ENCODE measurements at regions not wholly inside any gene's neighbourhood (a gene's known extent, or its start where the extent isn't known, plus 50 kb on each side); places are given as distances from the start of the nearest gene placed in this dataset.

DNA sequence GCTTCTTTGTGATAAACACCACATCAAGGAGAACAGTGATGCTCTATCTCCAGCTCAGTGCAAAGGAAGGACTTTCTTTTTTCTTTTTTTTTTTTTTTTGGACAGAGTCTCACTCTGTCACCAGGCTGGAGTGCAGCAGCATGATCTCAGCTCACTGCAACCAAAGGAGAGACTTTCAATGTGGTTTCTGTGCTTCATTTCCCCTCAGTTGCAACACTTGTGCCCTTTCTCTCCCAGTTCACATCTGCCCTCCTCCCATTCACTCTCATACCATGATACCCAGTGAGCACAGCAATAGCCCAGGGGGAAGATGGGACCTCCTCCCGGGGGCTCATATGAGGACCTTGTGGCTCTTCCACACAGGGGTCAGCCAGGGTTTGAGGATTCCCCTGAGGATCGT, 110.0 kb downstream of the MTRR start:
- WGBS (ENCODE audit: insufficient coverage), result 86% methylated on average over 2 of the region's 2 CpGs
- Histone ChIP-seq H3K4me1 (ENCODE audit: control extremely low read depth in 1 of 4, control insufficient read depth in 4 of 4, insufficient read depth in 4 of 4, low read length in 3 of 4) (no peaks in the 10 kb centered on the region), H3K27me3 (replicated peaks in 2 of 5; ENCODE audit: control insufficient read depth in 4 of 5, insufficient read depth in 5 of 5, low read length in 4 of 5) (no peaks in the 10 kb centered on the region), H3K36me3 (ENCODE audit: control insufficient read depth in 4 of 4, insufficient read depth in 4 of 4, low read length in 3 of 4) (no peaks in the 10 kb centered on the region), H3K9me3 (ENCODE audit: control extremely low read depth in 1 of 5, control insufficient read depth in 4 of 5, insufficient read depth in 2 of 5, low read depth in 1 of 5, low read length in 4 of 5) (no peaks in the 10 kb centered on the region), H3K27ac (ENCODE audit: insufficient read depth in 1 of 2, low read depth in 1 of 2, low read length in 2 of 2, poor library complexity in 1 of 2, severe bottlenecking in 2 of 2) (no peak overlapping the region), H3K4me3 (ENCODE audit: control insufficient read depth in 1 of 7, extremely low read depth in 1 of 7, insufficient read depth in 4 of 7, low read depth in 2 of 7, low read length in 6 of 7) (no peak overlapping the region)
- CTCF ChIA-PET, result no interaction called here
- DNase-seq, result no peak
- POLR2A ChIA-PET, result no interaction called here

DNA sequence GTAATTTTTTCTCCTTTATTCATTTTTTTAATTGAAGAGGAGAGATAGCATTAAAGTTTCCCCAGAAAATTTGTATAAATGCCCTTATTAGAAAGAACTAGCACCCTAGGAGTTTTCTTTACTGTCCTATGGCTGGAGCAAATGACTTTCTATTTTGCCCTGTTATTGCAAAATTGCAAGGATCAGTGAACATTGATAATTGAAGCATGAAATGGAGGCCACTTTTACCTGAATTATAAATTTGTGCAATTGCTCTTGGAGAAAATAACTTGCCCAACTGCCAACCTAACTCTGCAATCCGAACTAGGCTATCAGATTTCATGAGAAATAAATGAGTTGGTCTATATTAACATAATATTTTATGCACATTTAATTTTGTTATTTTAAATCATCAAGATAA, 111.9 kb downstream of the MTRR start:
- ChIA-PET CTCF (no interaction called here), POLR2A (no interaction called here)
- no peaks in the 10 kb centered on the region for H3K4me1 ChIP-seq (ENCODE audit: control extremely low read depth in 1 of 4, control insufficient read depth in 4 of 4, insufficient read depth in 4 of 4, low read length in 3 of 4)
- H3K27ac ChIP-seq (ENCODE audit: insufficient read depth in 1 of 2, low read depth in 1 of 2, low read length in 2 of 2, poor library complexity in 1 of 2, severe bottlenecking in 2 of 2), result no peak overlapping the region
- no peak overlapping the region for H3K4me3 ChIP-seq (ENCODE audit: control insufficient read depth in 1 of 7, extremely low read depth in 1 of 7, insufficient read depth in 4 of 7, low read depth in 2 of 7, low read length in 6 of 7)
- no peaks in the 10 kb centered on the region for H3K27me3 ChIP-seq (replicated peaks in 2 of 5; ENCODE audit: control insufficient read depth in 4 of 5, insufficient read depth in 5 of 5, low read length in 4 of 5)
- no peak for DNase-seq
- no peaks in the 10 kb centered on the region for H3K9me3 ChIP-seq (ENCODE audit: control extremely low read depth in 1 of 5, control insufficient read depth in 4 of 5, insufficient read depth in 2 of 5, low read depth in 1 of 5, low read length in 4 of 5)
- no CpG with 5 or more reads among the region's 1 CpG for WGBS (ENCODE audit: insufficient coverage)
- H3K36me3 ChIP-seq (ENCODE audit: control insufficient read depth in 4 of 4, insufficient read depth in 4 of 4, low read length in 3 of 4), result no peaks in the 10 kb centered on the region

- H3K4me3 ChIP-seq (ENCODE audit: control insufficient read depth in 1 of 7, extremely low read depth in 1 of 7, insufficient read depth in 4 of 7, low read depth in 2 of 7, low read length in 6 of 7), result no peak overlapping the region
- no peaks in the 10 kb centered on the region for H3K4me1 ChIP-seq (ENCODE audit: control extremely low read depth in 1 of 4, control insufficient read depth in 4 of 4, insufficient read depth in 4 of 4, low read length in 3 of 4)
- 95% methylated on average over 14 of the region's 18 CpGs for WGBS (ENCODE audit: insufficient coverage)
- H3K27ac ChIP-seq (ENCODE audit: insufficient read depth in 1 of 2, low read depth in 1 of 2, low read length in 2 of 2, poor library complexity in 1 of 2, severe bottlenecking in 2 of 2), result no peak overlapping the region
- no peaks in the 10 kb centered on the region for H3K9me3 ChIP-seq (ENCODE audit: control extremely low read depth in 1 of 5, control insufficient read depth in 4 of 5, insufficient read depth in 2 of 5, low read depth in 1 of 5, low read length in 4 of 5)
- ChIA-PET POLR2A (no interaction called here), CTCF (no interaction called here)
- no peaks in the 10 kb centered on the region for H3K36me3 ChIP-seq (ENCODE audit: control insufficient read depth in 4 of 4, insufficient read depth in 4 of 4, low read length in 3 of 4)
- no peaks in the 10 kb centered on the region for H3K27me3 ChIP-seq (replicated peaks in 2 of 5; ENCODE audit: control insufficient read depth in 4 of 5, insufficient read depth in 5 of 5, low read length in 4 of 5)
- no peak for DNase-seq
Measured at GRCh38 chr5:7983433-7983832, 114.5 kb downstream of the MTRR start.

GRCh38 chr5:7991125-7991821, 122.3 kb downstream of the MTRR start:
- ChIA-PET CTCF (no interaction called here), POLR2A (no interaction called here)
- H3K4me3 ChIP-seq (ENCODE audit: control insufficient read depth in 1 of 7, extremely low read depth in 1 of 7, insufficient read depth in 4 of 7, low read depth in 2 of 7, low read length in 6 of 7), result no peak overlapping the region
- no peaks in the 10 kb centered on the region for H3K36me3 ChIP-seq (ENCODE audit: control insufficient read depth in 4 of 4, insufficient read depth in 4 of 4, low read length in 3 of 4)
- H3K9me3 ChIP-seq (ENCODE audit: control extremely low read depth in 1 of 5, control insufficient read depth in 4 of 5, insufficient read depth in 2 of 5, low read depth in 1 of 5, low read length in 4 of 5), result no peaks in the 10 kb centered on the region
- H3K27ac ChIP-seq (ENCODE audit: insufficient read depth in 1 of 2, low read depth in 1 of 2, low read length in 2 of 2, poor library complexity in 1 of 2, severe bottlenecking in 2 of 2), result no peak overlapping the region
- H3K4me1 ChIP-seq (ENCODE audit: control extremely low read depth in 1 of 4, control insufficient read depth in 4 of 4, insufficient read depth in 4 of 4, low read length in 3 of 4), result no peaks in the 10 kb centered on the region
- H3K27me3 ChIP-seq (replicated peaks in 2 of 5; ENCODE audit: control insufficient read depth in 4 of 5, insufficient read depth in 5 of 5, low read length in 4 of 5), result no peaks in the 10 kb centered on the region
- 77% methylated on average over 7 of the region's 7 CpGs for WGBS (ENCODE audit: insufficient coverage)
- no peak for DNase-seq

DNA sequence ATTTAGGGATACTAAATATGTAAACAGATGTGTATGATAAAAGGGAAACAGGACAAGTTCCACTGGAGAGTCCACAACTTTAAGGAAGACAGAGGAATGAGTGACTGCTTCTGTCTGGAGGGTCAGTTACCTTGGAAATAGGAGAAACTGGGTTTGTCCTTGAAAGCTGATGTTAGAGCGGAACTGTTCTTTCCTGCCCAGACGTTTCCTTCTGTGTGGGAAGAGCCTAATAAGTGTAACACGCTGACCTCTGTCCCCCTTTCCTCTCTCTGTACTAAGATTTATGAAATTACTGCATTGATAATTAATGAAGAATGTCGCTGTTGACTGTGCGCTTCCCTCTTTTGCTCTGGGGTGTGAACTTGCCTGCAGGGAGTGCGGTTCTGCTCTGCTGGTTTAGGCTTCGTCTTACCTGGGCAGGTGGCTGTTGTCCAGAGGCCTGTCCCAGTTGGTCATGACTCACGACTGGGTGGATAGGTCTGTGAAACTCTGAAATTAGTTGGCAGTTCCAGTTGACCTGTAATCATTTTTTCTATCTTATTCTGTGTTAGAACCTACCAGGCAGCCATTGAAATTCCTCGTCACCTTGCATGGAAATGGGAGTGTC, 126.8 kb downstream of the MTRR start:
- no peak overlapping the region for H3K27ac ChIP-seq (ENCODE audit: insufficient read depth in 1 of 2, low read depth in 1 of 2, low read length in 2 of 2, poor library complexity in 1 of 2, severe bottlenecking in 2 of 2)
- H3K9me3 ChIP-seq (ENCODE audit: control extremely low read depth in 1 of 5, control insufficient read depth in 4 of 5, insufficient read depth in 2 of 5, low read depth in 1 of 5, low read length in 4 of 5), result peaks cover 0 to 3% (median 0%) of the 10 kb centered on the region in 5 experiments
- POLR2A ChIA-PET, result no interaction called here
- no peaks in the 10 kb centered on the region for H3K4me1 ChIP-seq (ENCODE audit: control extremely low read depth in 1 of 4, control insufficient read depth in 4 of 4, insufficient read depth in 4 of 4, low read length in 3 of 4)
- no peaks in the 10 kb centered on the region for H3K27me3 ChIP-seq (replicated peaks in 2 of 5; ENCODE audit: control insufficient read depth in 4 of 5, insufficient read depth in 5 of 5, low read length in 4 of 5)
- CTCF ChIA-PET, result no interaction called here
- no peaks in the 10 kb centered on the region for H3K36me3 ChIP-seq (ENCODE audit: control insufficient read depth in 4 of 4, insufficient read depth in 4 of 4, low read length in 3 of 4)
- no peak for DNase-seq
- 84% methylated on average over 8 of the region's 9 CpGs for WGBS (ENCODE audit: insufficient coverage)
- H3K4me3 ChIP-seq (ENCODE audit: control insufficient read depth in 1 of 7, extremely low read depth in 1 of 7, insufficient read depth in 4 of 7, low read depth in 2 of 7, low read length in 6 of 7), result no peak overlapping the region

DNA sequence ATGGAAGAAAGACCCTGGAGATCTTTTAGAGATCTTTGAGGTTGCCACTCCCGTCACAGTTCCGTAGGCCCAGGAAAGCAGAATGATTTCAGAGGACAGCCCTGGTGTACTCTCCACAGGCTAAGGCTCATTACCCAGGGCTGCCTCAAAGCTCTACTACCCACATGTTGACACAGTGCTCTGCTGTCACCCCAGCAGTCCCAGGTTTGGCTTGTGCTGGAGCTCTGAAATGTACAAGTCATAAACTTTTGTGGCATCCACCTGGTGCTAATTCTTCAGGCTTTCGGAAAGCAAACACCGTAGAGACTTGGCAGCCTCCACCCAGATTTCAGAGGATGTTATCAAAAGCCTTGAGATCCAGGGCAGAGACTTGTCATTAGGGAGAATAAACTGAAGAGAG, 136.5 kb downstream of the MTRR start:
- no peaks in the 10 kb centered on the region for H3K27me3 ChIP-seq (replicated peaks in 2 of 5; ENCODE audit: control insufficient read depth in 4 of 5, insufficient read depth in 5 of 5, low read length in 4 of 5)
- CTCF ChIA-PET, result no interaction called here
- 92% methylated on average over 2 of the region's 4 CpGs for WGBS (ENCODE audit: insufficient coverage)
- peaks cover 0 to 4% (median 0%) of the 10 kb centered on the region in 5 experiments for H3K9me3 ChIP-seq (ENCODE audit: control extremely low read depth in 1 of 5, control insufficient read depth in 4 of 5, insufficient read depth in 2 of 5, low read depth in 1 of 5, low read length in 4 of 5)
- no peak overlapping the region for H3K27ac ChIP-seq (ENCODE audit: insufficient read depth in 1 of 2, low read depth in 1 of 2, low read length in 2 of 2, poor library complexity in 1 of 2, severe bottlenecking in 2 of 2)
- no peak for DNase-seq
- POLR2A ChIA-PET, result no interaction called here
- no peaks in the 10 kb centered on the region for H3K36me3 ChIP-seq (ENCODE audit: control insufficient read depth in 4 of 4, insufficient read depth in 4 of 4, low read length in 3 of 4)
- no peaks in the 10 kb centered on the region for H3K4me1 ChIP-seq (ENCODE audit: control extremely low read depth in 1 of 4, control insufficient read depth in 4 of 4, insufficient read depth in 4 of 4, low read length in 3 of 4)
- H3K4me3 ChIP-seq (ENCODE audit: control insufficient read depth in 1 of 7, extremely low read depth in 1 of 7, insufficient read depth in 4 of 7, low read depth in 2 of 7, low read length in 6 of 7), result no peak overlapping the region

DNA sequence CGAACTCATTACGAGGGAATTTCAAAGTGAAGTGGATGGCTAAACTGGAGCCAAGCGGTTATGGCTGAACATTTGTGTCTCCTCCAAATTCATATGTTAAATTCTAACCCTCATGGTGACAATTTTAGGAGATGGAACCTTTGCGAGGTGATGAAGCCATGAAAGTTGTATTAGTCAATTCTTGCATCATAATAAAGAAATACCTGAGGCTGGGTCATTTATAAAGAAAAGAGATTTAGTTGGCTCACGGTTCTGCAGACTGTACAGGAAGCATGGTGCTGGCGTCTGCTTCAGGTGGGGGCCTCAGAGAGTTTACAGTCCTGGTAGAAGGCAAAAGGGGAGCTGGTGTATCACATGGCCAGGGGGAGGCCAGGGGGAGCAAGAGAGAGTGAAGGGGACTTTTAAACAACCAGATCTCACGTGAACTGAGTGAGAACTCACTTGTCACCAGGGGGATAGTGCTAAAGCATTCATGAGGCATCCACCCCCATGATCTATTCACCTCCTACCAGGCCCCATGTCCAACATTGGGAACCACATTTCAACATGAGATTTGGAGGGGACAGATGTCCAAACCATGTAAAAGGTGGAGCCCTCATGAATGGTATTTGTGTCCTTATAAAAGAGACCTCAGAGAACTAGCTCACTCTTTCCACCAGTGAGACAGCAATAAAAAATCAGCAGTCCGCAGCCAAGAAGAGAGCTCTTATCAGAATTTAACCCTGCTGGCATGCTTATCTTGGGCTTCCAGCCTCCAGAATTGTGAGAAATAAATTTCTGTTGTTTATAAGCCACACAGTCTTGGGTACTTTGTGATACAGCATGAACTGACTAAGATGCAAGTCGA, 143.4 kb downstream of the MTRR start:
- 85% methylated on average over 6 of the region's 9 CpGs for WGBS (ENCODE audit: insufficient coverage)
- peak in 1 of 3 donors; percentile 12 for DNase-seq
- no peak overlapping the region for H3K4me3 ChIP-seq (ENCODE audit: control insufficient read depth in 1 of 7, extremely low read depth in 1 of 7, insufficient read depth in 4 of 7, low read depth in 2 of 7, low read length in 6 of 7)
- no peaks in the 10 kb centered on the region for H3K4me1 ChIP-seq (ENCODE audit: control extremely low read depth in 1 of 4, control insufficient read depth in 4 of 4, insufficient read depth in 4 of 4, low read length in 3 of 4)
- POLR2A ChIA-PET, result no interaction called here
- H3K27me3 ChIP-seq (replicated peaks in 2 of 5; ENCODE audit: control insufficient read depth in 4 of 5, insufficient read depth in 5 of 5, low read length in 4 of 5), result no peaks in the 10 kb centered on the region
- CTCF ChIA-PET, result no interaction called here
- no peak overlapping the region for H3K27ac ChIP-seq (ENCODE audit: insufficient read depth in 1 of 2, low read depth in 1 of 2, low read length in 2 of 2, poor library complexity in 1 of 2, severe bottlenecking in 2 of 2)
- H3K36me3 ChIP-seq (ENCODE audit: control insufficient read depth in 4 of 4, insufficient read depth in 4 of 4, low read length in 3 of 4), result no peaks in the 10 kb centered on the region
- peaks cover 0 to 4% (median 0%) of the 10 kb centered on the region in 5 experiments for H3K9me3 ChIP-seq (ENCODE audit: control extremely low read depth in 1 of 5, control insufficient read depth in 4 of 5, insufficient read depth in 2 of 5, low read depth in 1 of 5, low read length in 4 of 5)
